ENCODE measurements at regions not wholly inside any gene's neighbourhood (a gene's known extent, or its start where the extent isn't known, plus 50 kb on each side); places are given as distances from the start of the nearest gene placed in this dataset.

GRCh38 chr5:8241076-8241475, 372.1 kb downstream of the MTRR start:
- TF ChIP-seq TP53 (CRISPR knock-in tag; conservative IDR thresholded peaks at IDR 0.05), result no peak
- no peak for TF ChIP-seq ZNF362 (CRISPR knock-in tag; IDR thresholded peaks at IDR 0.05; ENCODE audit: borderline replicate concordance)
- no peak for TF ChIP-seq POLR2A (IDR thresholded peaks at IDR 0.05; ENCODE audit: insufficient read depth in 1 of 2, low read depth in 2 of 2, low read length in 2 of 2)
- TF ChIP-seq CTCF (CRISPR knock-in tag; IDR thresholded peaks at IDR 0.05), result no peak
- no peak for TF ChIP-seq ZNF550 (CRISPR knock-in tag; IDR thresholded peaks at IDR 0.05; ENCODE audit: borderline replicate concordance)
